Heart left ventricle (tissue), 16 donors: ENCODE measurements at regions not wholly inside any gene's neighbourhood (a gene's known extent, or its start where the extent isn't known, plus 50 kb on each side); places are given as distances from the start of the nearest gene placed in this dataset.

Experiments used
- ATAC-seq, 4 donors: fragments of 200-7000 bp; cut with Tn5 transposase; one replicate each; pipeline ENCODE4 v1.9.1; 2020 to 2022; ENCODE audit warnings: moderate library complexity in 4 of 4, mild to moderate bottlenecking in 3 of 4, moderate number of reproducible peaks in 1 of 4
- DNase-seq, 5 donors: peaks; one replicate each; pipeline ENCODE4 v3.0.0-alpha.2; 2020
- H3K27ac ChIP-seq, 12 donors: fragments of 200-600 bp; sonication (generic) in 4 of 12; one replicate each; pipeline versions ENCODE4 v1.5.0 to v1.8.0; 2016 to 2022; ENCODE audit warnings: mild to moderate bottlenecking in 2 of 12
- H3K27me3 ChIP-seq, 9 donors: fragments of 200-600 bp; sonication (generic) in 2 of 9; one replicate each; pipeline versions ENCODE4 v1.5.1 to v1.8.0; 2016 to 2022; ENCODE audit warnings: mild to moderate bottlenecking in 3 of 9
- H3K36me3 ChIP-seq, 9 donors: fragments of 200-600 bp; sonication (generic) in 2 of 9; one replicate each; pipeline versions ENCODE4 v1.5.0 to v1.8.0; 2018 to 2022; ENCODE audit warnings: mild to moderate bottlenecking in 2 of 9
- H3K4me1 ChIP-seq, 12 donors: fragments of 200-600 bp; sonication (generic) in 4 of 12; one replicate each; pipeline versions ENCODE4 v1.5.0 to v1.8.0; 2016 to 2022; ENCODE audit warnings: mild to moderate bottlenecking in 3 of 12
- H3K4me3 ChIP-seq, 12 donors: fragments of 200-600 bp; sonication (generic) in 4 of 12; one replicate each; pipeline versions ENCODE4 v1.5.0 to v1.8.0; 2017 to 2022; ENCODE audit warnings: mild to moderate bottlenecking in 9 of 12, moderate library complexity in 4 of 12
- H3K9me3 ChIP-seq, 12 donors: fragments of 200-600 bp; sonication (generic) in 4 of 12; one replicate each; pipeline versions ENCODE4 v1.5.0 to v1.8.0; 2016 to 2022; ENCODE audit warnings: mild to moderate bottlenecking in 1 of 12
- POLR2A ChIP-seq, 2 donors: fragments of 450-650 bp; IDR thresholded peaks; one replicate each; pipeline ENCODE4 v1.6.1; 2017; ENCODE audit warnings: antibody characterized with exemption in 2 of 2, mild to moderate bottlenecking in 2 of 2, moderate library complexity in 2 of 2
- WGBS, 4 donors: extraction: QIAGEN DNeasy Blood & Tissue Kit in 2 of 4; methylation state at CpG; one replicate each; pipeline versions ENCODE4 v1.1.5 to v1.1.7; 2013 to 2018; 5-methylcytosine and 5-hydroxymethylcytosine counted together
- intact Hi-C, 10 donors: fragments of 100-400 bp; cut with DNase I; formaldehyde crosslinking; loops; one replicate each; pipeline versions ENCODE4 v1.11.1 to v1.14.2; 2022
- TF ChIP-seq, protein P1 (sequence below), 12 donors: fragments of 200-600 bp; sonication (generic) in 4 of 12; IDR thresholded peaks; one replicate each; pipeline versions ENCODE4 v1.5.0 to v1.8.0; 2018 to 2022; ENCODE audit warnings: antibody characterized with exemption in 12 of 12, mild to moderate bottlenecking in 5 of 12
- donor health status: ischemic (EF 13 %, LVEDD 7.1; RV severe dilation, severe dysfunction).
- donor health status: healthy with polysubstance abuse.
- donor health status: DM: no; HTN: yes; CAD: no.
- donor health status: DM: no; HTN: no; CAD: no.
- donor health status: ischemic (EF 25% LVEDD 6.9; RV normal size, moderate dysfunction).
- donor health status: ischemic (EF 25% LVEDD 5.7; RV mildly dilated, moderate dysfunction).
- donor health status: healthy.
- donor health status: DM: yes; HTN: yes; CAD: no.
- donor health status: ischemic (EF 35%, LVEDD 5.7; RV mildly dilated, moderate dysfunction).
- donor health status: nonischemic (EF 11% LVEDD 7.7; RV severe dilation, severe dysfunction).
- donor health status: DM: yes; HTN: yes; CAD: no.
- donor health status: PGD.
- donor health status: ischemic (EF 29% LVEDD 5.4; RV normal size, mild dysfunction).
- donor health status: nonischemic (EF 23%, LVEDD 6.1; RV moderate dilation, normal function).

DNA sequence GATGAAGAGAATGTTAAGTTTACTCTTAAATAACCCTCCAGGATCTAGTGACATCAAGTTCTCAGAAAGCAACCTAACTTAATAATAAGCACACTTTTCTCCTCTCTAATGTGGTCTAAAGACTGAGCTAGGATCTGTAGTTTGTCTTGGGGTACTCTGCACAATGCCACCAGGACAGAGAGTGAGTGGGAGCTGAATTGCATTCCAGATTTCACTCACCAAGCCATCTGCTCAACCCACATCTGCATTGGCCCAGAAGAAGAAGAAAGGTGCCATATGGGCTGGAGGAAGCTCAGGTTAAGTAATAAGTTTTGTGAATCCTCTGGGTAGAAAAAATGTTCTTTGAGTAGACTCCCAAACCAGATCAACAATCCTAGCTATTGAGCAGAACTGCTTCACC, 384.6 kb downstream of the PPP3CA start:
- Histone ChIP-seq H3K27me3 (no peaks in the 10 kb centered on the region), H3K36me3 (no peaks in the 10 kb centered on the region), H3K4me3 (no peak overlapping the region), H3K27ac (no peak overlapping the region), H3K4me1 (no peaks in the 10 kb centered on the region), H3K9me3 (peaks cover 0 to 10% (median 0%) of the 10 kb centered on the region in 12 donors)
- ATAC-seq (no peak), DNase-seq (no peak)
- TF ChIP-seq, protein P1, sequence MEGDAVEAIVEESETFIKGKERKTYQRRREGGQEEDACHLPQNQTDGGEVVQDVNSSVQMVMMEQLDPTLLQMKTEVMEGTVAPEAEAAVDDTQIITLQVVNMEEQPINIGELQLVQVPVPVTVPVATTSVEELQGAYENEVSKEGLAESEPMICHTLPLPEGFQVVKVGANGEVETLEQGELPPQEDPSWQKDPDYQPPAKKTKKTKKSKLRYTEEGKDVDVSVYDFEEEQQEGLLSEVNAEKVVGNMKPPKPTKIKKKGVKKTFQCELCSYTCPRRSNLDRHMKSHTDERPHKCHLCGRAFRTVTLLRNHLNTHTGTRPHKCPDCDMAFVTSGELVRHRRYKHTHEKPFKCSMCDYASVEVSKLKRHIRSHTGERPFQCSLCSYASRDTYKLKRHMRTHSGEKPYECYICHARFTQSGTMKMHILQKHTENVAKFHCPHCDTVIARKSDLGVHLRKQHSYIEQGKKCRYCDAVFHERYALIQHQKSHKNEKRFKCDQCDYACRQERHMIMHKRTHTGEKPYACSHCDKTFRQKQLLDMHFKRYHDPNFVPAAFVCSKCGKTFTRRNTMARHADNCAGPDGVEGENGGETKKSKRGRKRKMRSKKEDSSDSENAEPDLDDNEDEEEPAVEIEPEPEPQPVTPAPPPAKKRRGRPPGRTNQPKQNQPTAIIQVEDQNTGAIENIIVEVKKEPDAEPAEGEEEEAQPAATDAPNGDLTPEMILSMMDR (IDR thresholded peaks at IDR 0.05), result no peak
- no peak for TF ChIP-seq POLR2A (IDR thresholded peaks at IDR 0.05)
- intact Hi-C loops, result no loop called here

DNA sequence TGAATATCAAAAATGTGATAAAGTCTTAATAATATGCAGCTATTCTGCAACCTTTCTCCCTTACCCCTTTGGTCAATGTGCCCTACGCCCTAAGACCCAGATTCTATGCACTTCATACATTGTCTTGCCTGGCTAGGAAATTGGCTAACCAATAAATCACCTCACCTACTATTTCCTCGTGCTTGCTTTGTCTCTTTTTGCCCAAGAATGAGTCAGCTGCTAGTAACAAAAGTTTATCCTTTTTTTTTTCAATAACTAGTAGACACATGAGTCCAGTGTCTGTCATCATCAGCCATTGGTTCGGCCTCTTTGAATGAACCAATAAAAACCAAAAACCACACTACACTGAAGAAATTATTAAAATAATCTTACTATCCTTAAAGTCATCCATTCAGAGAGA, 387.1 kb downstream of the PPP3CA start:
- intact Hi-C loops, result no loop called here

DNA sequence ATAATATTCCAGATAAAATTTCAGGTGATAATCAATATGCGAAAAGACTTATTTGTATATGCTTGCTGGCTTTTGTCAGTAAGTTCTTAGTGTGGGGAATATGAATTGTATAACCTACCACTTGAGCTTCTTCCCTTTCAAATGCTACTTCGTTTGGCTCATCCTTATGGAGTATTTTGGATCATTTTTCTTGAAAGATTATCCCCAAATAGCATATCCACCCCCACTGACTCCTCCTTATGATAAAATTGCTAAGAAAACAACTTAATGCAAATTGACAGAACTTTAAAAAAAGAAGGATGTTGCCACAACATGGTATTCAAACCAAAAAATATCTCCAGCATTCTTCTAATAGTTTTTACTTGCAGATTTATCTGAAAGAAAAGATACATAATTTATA, 393.3 kb downstream of the PPP3CA start:
- no peaks in the 10 kb centered on the region for H3K4me1 ChIP-seq
- intact Hi-C loops, result no loop called here
- no peaks in the 10 kb centered on the region for H3K27me3 ChIP-seq
- TF ChIP-seq POLR2A (IDR thresholded peaks at IDR 0.05), result no peak
- TF ChIP-seq, protein P1 (IDR thresholded peaks at IDR 0.05), result no peak
- 70 to 76% (median 74%) methylated on average over 2 of the region's 2 CpGs for WGBS, 4 donors
- no peak overlapping the region for H3K4me3 ChIP-seq
- H3K36me3 ChIP-seq, result no peaks in the 10 kb centered on the region
- no peaks in the 10 kb centered on the region for H3K9me3 ChIP-seq
- no peak for ATAC-seq
- H3K27ac ChIP-seq, result no peak overlapping the region
- no peak for DNase-seq

More for the DNA sequence above, 387.1 kb downstream of the PPP3CA start:
- H3K27me3 ChIP-seq, result no peaks in the 10 kb centered on the region
- no peak for DNase-seq
- no peak overlapping the region for H3K4me3 ChIP-seq
- WGBS, 4 donors, result 81 to 88% (median 84%) methylated on average over 3 of the region's 3 CpGs
- no peak for ATAC-seq
- no peaks in the 10 kb centered on the region for H3K4me1 ChIP-seq
- H3K27ac ChIP-seq, result no peak overlapping the region
- TF ChIP-seq, protein P1 (IDR thresholded peaks at IDR 0.05), result no peak
- no peak for TF ChIP-seq POLR2A (IDR thresholded peaks at IDR 0.05)
- no peaks in the 10 kb centered on the region for H3K36me3 ChIP-seq
- no peaks in the 10 kb centered on the region for H3K9me3 ChIP-seq

DNA sequence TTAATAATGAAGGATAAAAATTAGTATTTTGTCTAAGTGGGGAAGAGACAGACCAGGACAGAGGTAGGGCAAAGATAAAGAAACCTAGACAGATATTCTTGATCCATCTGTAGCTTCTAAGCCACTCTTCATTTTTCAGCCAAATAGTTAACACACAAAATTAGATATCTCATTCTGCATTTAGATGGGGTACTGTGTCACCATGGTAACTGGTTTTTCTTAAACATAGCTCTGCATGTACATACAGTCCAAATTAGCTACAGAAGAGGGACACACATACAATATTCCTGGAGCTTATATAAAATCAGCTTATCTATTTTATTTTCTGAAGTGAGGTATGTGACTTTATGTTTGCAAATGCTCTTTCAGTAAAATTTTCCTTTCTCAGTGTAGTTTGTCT, 393.7 kb downstream of the PPP3CA start:
- Histone ChIP-seq H3K27me3 (no peaks in the 10 kb centered on the region), H3K36me3 (no peaks in the 10 kb centered on the region), H3K9me3 (no peaks in the 10 kb centered on the region), H3K4me1 (no peaks in the 10 kb centered on the region), H3K27ac (no peak overlapping the region), H3K4me3 (no peak overlapping the region)
- TF ChIP-seq, protein P1 (IDR thresholded peaks at IDR 0.05), result no peak
- TF ChIP-seq POLR2A (IDR thresholded peaks at IDR 0.05), result no peak
- intact Hi-C loops, result no loop called here
- ATAC-seq (no peak), DNase-seq (no peak)
